ENCODE measurements at regions not wholly inside any gene's neighbourhood (a gene's known extent, or its start where the extent isn't known, plus 50 kb on each side); places are given as distances from the start of the nearest gene placed in this dataset.

- DNase-seq (ENCODE audit: low read depth), result no peak
Observed at GRCh38 chr12:60138526-60138925, 542.7 kb downstream of the SLC16A7 start.

GRCh38 chr12:60144395-60144794 is 548.6 kb downstream of the SLC16A7 start:
- DNase-seq (ENCODE audit: low read depth), result no peak

DNA sequence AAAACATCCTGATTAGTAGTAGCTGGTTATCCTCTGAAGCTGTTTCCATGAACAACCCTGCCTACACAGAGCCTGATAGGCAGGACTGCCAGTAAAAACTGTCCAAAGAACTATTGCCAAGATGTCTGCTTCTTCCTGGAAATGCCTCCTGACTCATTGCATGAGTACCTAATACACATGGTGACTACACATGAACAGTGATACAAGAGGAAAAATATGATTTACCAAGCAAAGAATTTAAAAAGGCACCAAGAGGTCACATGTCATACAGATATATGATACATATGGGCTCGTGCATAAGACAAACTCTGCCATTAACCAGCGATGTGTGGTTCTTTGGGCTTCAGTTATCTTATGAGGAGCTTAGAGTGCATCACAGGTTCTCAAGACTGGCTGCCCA is 552.3 kb downstream of the SLC16A7 start:
- no peak for DNase-seq (ENCODE audit: low read depth)

GRCh38 chr12:60148831-60149230 is 553.0 kb downstream of the SLC16A7 start:
- DNase-seq (ENCODE audit: low read depth), result no peak

DNA sequence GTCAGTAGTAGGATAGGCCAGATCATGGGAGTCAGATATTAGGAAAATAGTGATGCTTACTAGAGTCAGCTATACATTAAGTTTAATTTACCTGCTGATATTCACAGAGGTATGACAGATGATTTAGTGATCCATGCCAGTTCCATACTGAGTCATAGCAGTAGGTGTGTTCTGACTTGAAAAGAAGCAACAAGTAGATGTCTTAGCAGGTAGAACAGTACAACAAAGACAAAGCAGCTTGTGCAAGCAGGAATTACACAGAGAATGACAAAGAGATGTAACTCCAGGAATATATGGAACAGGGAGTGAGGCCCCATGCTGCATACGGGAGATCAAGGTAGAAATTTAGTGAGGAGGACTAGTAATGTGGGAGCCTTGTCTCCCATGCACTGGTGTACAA is 556.9 kb downstream of the SLC16A7 start:
- no peak for DNase-seq (ENCODE audit: low read depth)

- no peak for DNase-seq (ENCODE audit: low read depth)
Observed at GRCh38 chr12:60159761-60160160, 563.9 kb downstream of the SLC16A7 start.

- DNase-seq (ENCODE audit: low read depth), result no peak
Observed at GRCh38 chr12:60162988-60163720, 567.3 kb downstream of the SLC16A7 start.

DNA sequence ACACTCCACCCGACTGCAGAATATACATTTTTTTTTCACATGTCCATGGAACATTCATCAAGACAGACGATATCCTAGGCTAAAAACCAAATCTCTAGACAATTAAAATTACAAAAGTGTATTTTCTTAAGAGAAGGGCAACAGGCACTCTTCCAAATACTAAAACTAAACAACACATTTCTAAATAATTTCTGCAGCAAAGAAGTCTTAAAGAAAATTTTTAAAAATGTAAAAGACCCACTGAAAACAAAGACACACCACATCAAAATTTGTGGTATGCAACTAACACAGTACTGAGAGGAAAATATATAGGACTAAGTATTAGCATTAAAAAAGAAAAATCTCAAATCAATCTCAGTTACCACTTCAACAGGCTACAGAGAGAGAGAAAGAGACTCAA is 570.0 kb downstream of the SLC16A7 start:
- no peak for DNase-seq (ENCODE audit: low read depth)

DNA sequence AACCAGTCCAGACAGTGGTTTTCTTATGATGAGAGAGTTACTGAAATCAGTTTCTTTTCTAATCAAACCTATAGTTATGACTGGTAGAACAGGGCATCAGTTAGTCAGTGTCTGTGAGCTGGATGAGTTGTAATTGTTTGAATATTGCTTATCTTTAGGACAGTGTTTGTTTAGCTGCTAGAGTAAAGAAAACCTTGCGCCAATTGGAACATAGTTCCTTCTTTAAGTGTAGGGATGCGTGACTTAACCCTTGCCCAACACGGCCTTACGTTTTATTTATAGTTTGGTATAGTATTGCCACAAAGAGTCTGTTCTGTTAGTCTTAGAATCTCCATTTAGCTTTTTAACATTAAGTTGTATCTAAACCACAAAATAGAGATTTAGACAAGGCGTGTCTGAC is 572.6 kb downstream of the SLC16A7 start:
- no peak for DNase-seq (ENCODE audit: low read depth)

- no peak for DNase-seq (ENCODE audit: low read depth)
Observed at GRCh38 chr12:60169904-60170303, 574.1 kb downstream of the SLC16A7 start.

- no peak for DNase-seq (ENCODE audit: low read depth)
Observed at GRCh38 chr12:60172266-60173211, 576.7 kb downstream of the SLC16A7 start.

DNA sequence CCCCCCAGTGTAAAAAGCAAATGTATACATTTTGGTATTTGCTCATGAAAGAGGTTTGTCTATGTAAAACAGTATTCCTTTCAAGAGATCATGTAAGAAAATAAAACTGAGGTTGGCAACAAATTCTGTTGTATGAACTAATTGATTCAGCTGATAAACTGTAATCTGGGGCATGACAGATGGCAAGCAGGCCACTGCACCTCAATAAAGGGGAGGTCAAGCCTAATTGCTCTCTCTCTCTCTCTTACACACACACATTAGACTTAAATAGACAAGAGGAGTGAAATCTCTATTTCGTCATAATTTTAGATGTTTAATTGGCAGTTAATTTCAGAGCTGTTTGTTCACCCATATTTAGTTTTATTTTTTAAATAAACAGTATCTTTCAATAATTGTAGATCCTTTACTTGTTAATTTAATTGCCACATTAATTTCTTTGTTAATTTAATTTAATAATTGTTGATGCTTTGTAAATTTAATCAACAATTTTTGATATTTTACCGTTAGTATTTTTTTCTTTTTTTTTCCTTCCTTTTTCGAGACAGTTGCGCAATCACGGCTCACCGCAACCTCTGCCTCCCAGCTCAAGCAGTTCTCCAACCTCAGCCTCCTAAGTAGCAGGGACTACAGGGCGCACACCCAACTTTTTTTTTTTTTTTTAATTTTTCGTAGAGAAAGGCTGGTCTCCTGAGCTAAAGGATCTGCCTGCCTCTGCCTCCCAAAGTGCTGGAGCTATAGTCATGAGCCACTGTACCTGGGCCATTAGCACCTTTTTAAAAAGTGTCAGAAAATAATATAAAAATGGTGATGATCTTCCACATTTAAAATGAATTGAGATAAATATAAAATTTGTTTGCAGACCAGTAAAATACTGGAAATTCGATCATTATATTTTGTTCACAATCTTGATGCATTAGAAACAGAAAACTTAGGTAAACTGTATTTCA is 577.7 kb downstream of the SLC16A7 start:
- peak; percentile 4 for DNase-seq (ENCODE audit: low read depth)

- DNase-seq (ENCODE audit: low read depth), result no peak
Observed at GRCh38 chr12:60174476-60174875, 578.6 kb downstream of the SLC16A7 start.

DNA sequence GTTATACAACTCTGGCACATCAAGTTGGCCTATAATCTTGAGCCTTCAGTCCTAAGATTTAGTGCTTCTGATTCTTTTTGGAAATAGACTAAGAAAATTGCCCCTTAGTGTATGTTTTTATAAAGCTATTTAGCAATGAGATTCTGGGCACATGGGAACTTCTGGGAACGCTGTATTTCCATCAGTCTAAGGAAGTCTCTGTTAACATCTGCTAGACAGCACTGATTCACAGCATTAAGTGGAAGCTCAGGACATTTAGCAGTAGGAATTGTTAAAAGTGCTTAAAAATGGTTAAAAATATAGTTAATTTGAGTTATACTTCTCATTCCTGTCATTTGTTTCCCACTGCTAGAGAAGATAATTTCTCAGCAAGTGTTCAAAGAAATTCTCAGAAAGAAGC is 579.1 kb downstream of the SLC16A7 start:
- no peak for DNase-seq (ENCODE audit: low read depth)

DNA sequence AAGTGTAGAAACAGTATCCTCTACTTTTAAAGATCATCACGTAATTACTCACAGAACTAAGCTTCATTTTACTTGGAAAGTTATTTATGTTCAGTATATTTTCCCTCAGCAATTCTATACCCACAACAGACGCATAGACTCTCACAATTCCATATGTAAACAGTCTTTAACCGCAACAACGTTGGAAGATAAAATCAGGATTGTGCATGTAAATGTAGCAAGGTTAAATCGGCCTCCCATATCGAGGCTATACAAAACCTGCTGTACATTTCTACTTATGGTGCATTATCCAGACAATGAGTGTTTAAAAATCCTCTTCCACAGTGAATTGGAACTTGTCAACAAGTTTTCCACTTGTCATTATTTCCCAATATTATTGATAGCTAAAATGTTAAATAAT is 581.1 kb downstream of the SLC16A7 start:
- DNase-seq (ENCODE audit: low read depth), result no peak

- no peak for DNase-seq (ENCODE audit: low read depth)
Observed at GRCh38 chr12:60180298-60180697, 584.5 kb downstream of the SLC16A7 start.

DNA sequence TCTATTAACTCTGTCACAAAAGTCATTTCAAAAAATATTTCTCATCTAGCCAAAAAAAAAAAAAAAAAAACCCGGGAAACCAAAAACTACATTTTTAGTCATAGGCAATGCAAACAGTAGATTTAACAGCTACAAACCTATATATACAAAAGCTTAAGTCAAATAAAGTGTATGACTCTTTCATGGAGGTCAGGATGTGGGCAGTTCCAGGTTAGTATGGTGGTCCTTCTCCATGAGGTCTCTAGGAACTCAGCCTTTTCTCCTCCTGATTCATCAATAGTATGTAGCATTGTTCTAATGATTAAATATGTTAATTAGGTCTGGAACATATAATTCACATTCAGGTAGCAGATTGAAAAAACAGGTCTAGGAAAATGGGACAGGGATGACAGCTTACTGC is 586.5 kb downstream of the SLC16A7 start:
- no peak for DNase-seq (ENCODE audit: low read depth)

- no peak for DNase-seq (ENCODE audit: low read depth)
Observed at GRCh38 chr12:60184096-60184495, 588.3 kb downstream of the SLC16A7 start.

- DNase-seq (ENCODE audit: low read depth), result no peak
Observed at GRCh38 chr12:60185060-60185459, 589.2 kb downstream of the SLC16A7 start.

GRCh38 chr12:60191271-60191670 is 595.4 kb downstream of the SLC16A7 start:
- no peak for DNase-seq (ENCODE audit: low read depth)

DNA sequence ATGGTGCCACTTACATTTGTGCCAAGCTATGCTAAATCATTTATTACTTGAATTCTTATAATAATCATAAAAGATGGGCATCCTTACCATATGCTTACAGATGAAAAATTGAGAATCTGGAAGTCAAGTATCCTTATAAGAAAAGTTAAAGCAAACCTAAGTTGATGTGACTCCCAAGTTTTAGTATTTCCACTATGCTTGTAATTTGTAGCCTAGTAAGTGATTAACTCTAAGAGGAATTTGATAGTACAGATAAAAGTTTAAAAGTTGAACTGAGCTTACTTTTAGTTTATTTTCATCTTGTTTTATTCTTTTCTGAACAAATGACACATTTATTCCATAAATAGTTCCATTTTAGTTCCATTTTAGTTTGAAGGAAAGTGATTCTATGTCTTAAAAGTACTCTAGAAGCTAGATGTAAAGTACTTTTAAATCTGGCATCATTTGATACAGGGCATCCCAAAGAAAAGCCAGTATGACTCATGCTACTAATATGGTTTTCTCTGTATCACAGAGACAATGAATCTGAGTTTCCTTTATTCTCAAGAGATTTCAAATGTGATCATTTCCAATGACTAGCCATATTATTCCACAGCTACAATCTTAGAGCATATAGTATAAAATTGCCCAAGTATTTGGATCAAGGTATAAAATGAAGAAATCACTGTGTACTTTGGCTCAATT is 596.0 kb downstream of the SLC16A7 start:
- no peak for DNase-seq (ENCODE audit: low read depth)

Measured in Daoy (cell line).